NCI-H1417 treated with DMSO at 0.1 percent for 48 hours (cell line): ENCODE measurements at regions not wholly inside any gene's neighbourhood (a gene's known extent, or its start where the extent isn't known, plus 50 kb on each side); places are given as distances from the start of the nearest gene placed in this dataset.
"Not testable (repeated sequence)": the region's sequence is repeated elsewhere in the genome, so short reads cannot be mapped to it uniquely, and the experiment has no call there.

Source experiments
- DNase-seq: peaks from one replicate; lab custom pipeline; 2025; lab: John Stamatoyannopoulos, UW

- DNase-seq: no peak
These were observed 776.9 kb downstream of the SLC6A15 start for GRCh38 chr12:84135586-84136279.

- DNase-seq: no peak
These were observed 777.7 kb downstream of the SLC6A15 start for GRCh38 chr12:84134797-84135366.

GRCh38 chr12:84131076-84131475, 781.5 kb downstream of the SLC6A15 start:
- no peak for DNase-seq

GRCh38 chr12:84128117-84128991, 784.2 kb downstream of the SLC6A15 start:
- no peak for DNase-seq

GRCh38 chr12:84124211-84124610, 788.4 kb downstream of the SLC6A15 start:
- no peak for DNase-seq

- no peak for DNase-seq
These were observed 795.4 kb downstream of the SLC6A15 start for GRCh38 chr12:84117190-84117589.

- no peak for DNase-seq
These were observed 798.9 kb downstream of the SLC6A15 start for GRCh38 chr12:84113666-84114065.

- DNase-seq: not testable (repeated sequence)
These were observed 808.7 kb downstream of the SLC6A15 start for GRCh38 chr12:84103886-84104285.

GRCh38 chr12:84101963-84102362, 810.6 kb downstream of the SLC6A15 start:
- not testable (repeated sequence) for DNase-seq

- not testable (repeated sequence) for DNase-seq
These were observed 813.0 kb downstream of the SLC6A15 start for GRCh38 chr12:84099591-84099990.

GRCh38 chr12:84091651-84092050, 820.9 kb downstream of the SLC6A15 start:
- no peak for DNase-seq

GRCh38 chr12:84089356-84089755, 823.2 kb downstream of the SLC6A15 start:
- no peak for DNase-seq

- DNase-seq: no peak
These were observed 827.6 kb downstream of the SLC6A15 start for GRCh38 chr12:84085046-84085445.

- DNase-seq: no peak
These were observed 833.0 kb downstream of the SLC6A15 start for GRCh38 chr12:84079626-84080025.

GRCh38 chr12:84077679-84078078, 834.9 kb downstream of the SLC6A15 start:
- no peak for DNase-seq

GRCh38 chr12:84075991-84076390, 836.6 kb downstream of the SLC6A15 start:
- no peak for DNase-seq

GRCh38 chr12:84073401-84073800, 839.2 kb downstream of the SLC6A15 start:
- no peak for DNase-seq

GRCh38 chr12:84072961-84073360, 839.6 kb downstream of the SLC6A15 start:
- DNase-seq: no peak

- no peak for DNase-seq
These were observed 842.3 kb downstream of the SLC6A15 start for GRCh38 chr12:84070292-84070691.

GRCh38 chr12:84069699-84070098, 842.9 kb downstream of the SLC6A15 start:
- no peak for DNase-seq

- DNase-seq: no peak
These were observed 843.4 kb downstream of the SLC6A15 start for GRCh38 chr12:84069198-84069597.

- no peak for DNase-seq
These were observed 854.5 kb downstream of the SLC6A15 start for GRCh38 chr12:84058136-84058535.

- no peak for DNase-seq
These were observed 857.8 kb downstream of the SLC6A15 start for GRCh38 chr12:84054811-84055210.
